ENCODE measurements at regions not wholly inside any gene's neighbourhood (a gene's known extent, or its start where the extent isn't known, plus 50 kb on each side); places are given as distances from the start of the nearest gene placed in this dataset.

- H3K36me3 ChIP-seq: peaks cover 0 to 6% (median 0%) of the 10 kb centered on the region in 6 donors
- no peaks in the 10 kb centered on the region for H3K27me3 ChIP-seq (replicated peaks in 1 of 7)
- no peak overlapping the region for H3K4me3 ChIP-seq
- DNase-seq: no peak
- 92 to 100% (median 96%) methylated on average over 2 of the region's 2 CpGs for WGBS, 5 donors
- TF ChIP-seq POLR2AphosphoS5 (IDR thresholded peaks at IDR 0.05): no peak
- no peak for TF ChIP-seq POLR2A (IDR thresholded peaks at IDR 0.05)
- TF ChIP-seq CTCF (IDR thresholded peaks at IDR 0.05 in 8 of 11, conservative IDR thresholded peaks at IDR 0.05 in 3 of 11): no peak
- H3K4me1 ChIP-seq: peaks cover 0 to 12% (median 2%) of the 10 kb centered on the region in 6 donors
- intact Hi-C loops (cut with DNase I; ENCODE audit: low total_unique reads): no loop called here
- no peak overlapping the region for H3K27ac ChIP-seq
- peaks cover 0 to 20% (median 12%) of the 10 kb centered on the region in 8 donors for H3K9me3 ChIP-seq
Measured at GRCh38 chr2:144096531-144096930, 423.4 kb downstream of the ZEB2 start.

- TF ChIP-seq POLR2AphosphoS5 (IDR thresholded peaks at IDR 0.05): no peak
- no peak for TF ChIP-seq CTCF (IDR thresholded peaks at IDR 0.05 in 8 of 11, conservative IDR thresholded peaks at IDR 0.05 in 3 of 11)
- TF ChIP-seq POLR2A (IDR thresholded peaks at IDR 0.05): no peak
- Histone ChIP-seq H3K4me3 (no peak overlapping the region), H3K36me3 (peaks cover 0 to 6% (median 0%) of the 10 kb centered on the region in 6 donors), H3K27me3 (replicated peaks in 1 of 7) (no peaks in the 10 kb centered on the region), H3K9me3 (peaks cover 0 to 28% (median 16%) of the 10 kb centered on the region in 8 donors), H3K4me1 (peaks cover 0 to 12% (median 2%) of the 10 kb centered on the region in 6 donors), H3K27ac (no peak overlapping the region)
- intact Hi-C loops (cut with DNase I; ENCODE audit: low total_unique reads): no loop called here
- 87 to 96% (median 92%) methylated on average over 5 of the region's 5 CpGs for WGBS, 5 donors
- no peak for DNase-seq
Measured at GRCh38 chr2:144094408-144095151, 425.3 kb downstream of the ZEB2 start.

- Histone ChIP-seq H3K9me3 (peaks cover 0 to 32% (median 16%) of the 10 kb centered on the region in 8 donors), H3K36me3 (peaks cover 0 to 6% (median 0%) of the 10 kb centered on the region in 6 donors), H3K4me3 (no peak overlapping the region), H3K27ac (no peak overlapping the region), H3K4me1 (no peaks in the 10 kb centered on the region), H3K27me3 (replicated peaks in 1 of 7) (no peaks in the 10 kb centered on the region)
- intact Hi-C loops (cut with DNase I; ENCODE audit: low total_unique reads): no loop called here
- 95 to 99% (median 97%) methylated on average over 3 of the region's 3 CpGs for WGBS, 5 donors
- no peak for TF ChIP-seq POLR2A (IDR thresholded peaks at IDR 0.05)
- TF ChIP-seq CTCF (IDR thresholded peaks at IDR 0.05 in 8 of 11, conservative IDR thresholded peaks at IDR 0.05 in 3 of 11): no peak
- TF ChIP-seq POLR2AphosphoS5 (IDR thresholded peaks at IDR 0.05): no peak
- DNase-seq: no peak
Measured at GRCh38 chr2:144091622-144092021, 428.3 kb downstream of the ZEB2 start.

- H3K27ac ChIP-seq: no peak overlapping the region
- no peaks in the 10 kb centered on the region for H3K4me1 ChIP-seq
- no peak for DNase-seq
- intact Hi-C loops (cut with DNase I; ENCODE audit: low total_unique reads): no loop called here
- H3K4me3 ChIP-seq: no peak overlapping the region
- H3K27me3 ChIP-seq (replicated peaks in 1 of 7): no peaks in the 10 kb centered on the region
- peaks cover 0 to 22% (median 13%) of the 10 kb centered on the region in 8 donors for H3K9me3 ChIP-seq
- no peak for TF ChIP-seq POLR2A (IDR thresholded peaks at IDR 0.05)
- TF ChIP-seq CTCF (IDR thresholded peaks at IDR 0.05 in 8 of 11, conservative IDR thresholded peaks at IDR 0.05 in 3 of 11): no peak
- TF ChIP-seq POLR2AphosphoS5 (IDR thresholded peaks at IDR 0.05): no peak
- H3K36me3 ChIP-seq: peaks cover 0 to 6% (median 0%) of the 10 kb centered on the region in 6 donors
Measured at GRCh38 chr2:144088863-144089262, 431.1 kb downstream of the ZEB2 start.

Data from spleen (tissue), 11 donors.